ENCODE measurements at regions not wholly inside any gene's neighbourhood (a gene's known extent, or its start where the extent isn't known, plus 50 kb on each side); places are given as distances from the start of the nearest gene placed in this dataset.

DNA sequence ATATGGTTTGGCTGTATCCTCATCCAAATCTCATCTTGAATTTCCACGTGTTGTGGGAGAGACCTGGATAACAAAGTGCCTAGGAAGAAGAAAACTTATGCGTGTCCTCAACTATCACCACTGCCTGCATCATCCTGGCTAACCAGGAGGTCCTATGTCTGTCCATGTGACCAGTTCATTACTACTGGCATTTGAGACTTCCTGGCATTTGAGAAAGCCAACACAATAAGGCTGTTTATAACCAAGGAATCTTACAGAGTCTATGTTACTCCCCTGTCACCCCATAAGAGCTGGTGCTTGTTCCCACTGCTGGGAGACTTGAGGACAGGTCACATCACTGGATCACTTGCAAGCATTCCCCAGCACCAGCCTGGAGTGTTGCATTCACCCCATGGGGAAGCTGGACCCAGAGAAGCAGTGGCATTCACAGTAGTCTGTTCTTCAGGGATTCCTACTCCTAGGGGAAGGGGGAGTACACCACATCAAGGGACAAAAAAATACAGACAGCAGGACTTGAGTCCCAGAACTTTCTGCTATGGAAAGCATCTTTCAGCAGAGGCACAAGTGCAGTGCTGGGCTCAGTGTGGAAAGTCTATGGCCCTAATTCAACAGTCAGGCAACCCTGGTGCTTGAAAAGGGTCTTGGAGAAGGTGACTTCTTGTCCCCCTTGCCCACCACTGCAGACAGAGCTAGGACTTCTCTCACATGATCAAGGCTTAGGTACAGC is 717.1 kb downstream of the SEMA5A start:
- BruUV-seq (replicated peaks): no TSS peak
- Histone ChIP-seq H3K9ac (ENCODE audit: low read length) (no peak overlapping the region), H3K27ac (ENCODE audit: low read depth, low read length) (no peak overlapping the region), H3K9me3 (ENCODE audit: control insufficient read depth in 1 of 2, insufficient read depth in 1 of 2, low read depth in 1 of 2, low read length in 2 of 2) (peaks cover 6 to 18% of the 10 kb centered on the region in 2 experiments; a peak in 2 of 4 replicates), H3K9me2 (ENCODE audit: insufficient read depth) (no peaks in the 10 kb centered on the region), H3K79me2 (ENCODE audit: insufficient read depth, low read length) (no peaks in the 10 kb centered on the region), H3K27me3 (ENCODE audit: insufficient read depth, low read length) (no peaks in the 10 kb centered on the region), H3K4me2 (ENCODE audit: low read length) (no peak overlapping the region), H4K20me1 (ENCODE audit: insufficient read depth) (no peaks in the 10 kb centered on the region), H3K4me1 (ENCODE audit: control insufficient read depth in 1 of 2, insufficient read depth in 2 of 2, low read length in 2 of 2) (no peaks in the 10 kb centered on the region), H3K36me3 (ENCODE audit: control insufficient read depth in 1 of 2, insufficient read depth in 2 of 2, low read length in 2 of 2) (no peaks in the 10 kb centered on the region), H2AFZ (ENCODE audit: low read depth, low read length, poor library complexity, severe bottlenecking) (no peak overlapping the region), H3K4me3 (replicated peaks in 1 of 2; ENCODE audit: low read depth in 1 of 2, low read length in 2 of 2) (no peak overlapping the region)
- TF ChIP-seq JUND (IDR thresholded peaks at IDR 0.05) (no peak), CEBPB (IDR thresholded peaks at IDR 0.05; ENCODE audit: low read depth) (no peak), POLR2A (IDR thresholded peaks at IDR 0.05; ENCODE audit: borderline replicate concordance, extremely low read depth, insufficient read depth, insufficient read length) (no peak), REST (IDR thresholded peaks at IDR 0.05; ENCODE audit: low read depth) (no peak), EZH2 (IDR thresholded peaks at IDR 0.05) (no peak), ZNF274 (IDR thresholded peaks at IDR 0.05; ENCODE audit: low read depth, low read length) (no peak), SP1 (IDR thresholded peaks at IDR 0.05; ENCODE audit: low read depth) (no peak), ZFX (IDR thresholded peaks at IDR 0.05) (no peak), EGR1 (IDR thresholded peaks at IDR 0.05; ENCODE audit: low read depth) (no peak), FOSL1 (IDR thresholded peaks at IDR 0.05; ENCODE audit: low read depth) (no peak), ELF1 (IDR thresholded peaks at IDR 0.05; ENCODE audit: borderline replicate concordance, low read depth) (no peak), EZH2phosphoT487 (IDR thresholded peaks at IDR 0.05; ENCODE audit: borderline replicate concordance) (no peak), YY1 (IDR thresholded peaks at IDR 0.05; ENCODE audit: extremely low read depth, insufficient replicate concordance, low read depth, low read length) (no peak), CBX3 (IDR thresholded peaks at IDR 0.05; ENCODE audit: low read depth) (no peak), SIN3A (IDR thresholded peaks at IDR 0.05; ENCODE audit: low read depth) (no peak), TCF7L2 (IDR thresholded peaks at IDR 0.05; ENCODE audit: borderline replicate concordance, extremely low read depth, insufficient read depth, insufficient read length) (no peak)
- TF ChIP-seq, protein P1, sequence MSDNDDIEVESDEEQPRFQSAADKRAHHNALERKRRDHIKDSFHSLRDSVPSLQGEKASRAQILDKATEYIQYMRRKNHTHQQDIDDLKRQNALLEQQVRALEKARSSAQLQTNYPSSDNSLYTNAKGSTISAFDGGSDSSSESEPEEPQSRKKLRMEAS (IDR thresholded peaks at IDR 0.05): no peak
- TF ChIP-seq, protein P2, sequence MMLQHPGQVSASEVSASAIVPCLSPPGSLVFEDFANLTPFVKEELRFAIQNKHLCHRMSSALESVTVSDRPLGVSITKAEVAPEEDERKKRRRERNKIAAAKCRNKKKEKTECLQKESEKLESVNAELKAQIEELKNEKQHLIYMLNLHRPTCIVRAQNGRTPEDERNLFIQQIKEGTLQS (IDR thresholded peaks at IDR 0.05): no peak
- ATAC-seq (no peak), DNase-seq (ENCODE audit: low read depth, low spot score) (no peak)
- ChIA-PET CTCF (no interaction called here), RAD21 (ENCODE audit: low non-redundant PET in 1 of 2, low total read pairs in 2 of 2, uncharacterized antibody in 2 of 2, unreplicated experiment in 2 of 2) (no interaction called here), POLR2A (no interaction called here)
- intact Hi-C loops (cut with micrococcal nuclease): no loop called here
